HFFc6 (cell line): ENCODE measurements at regions not wholly inside any gene's neighbourhood (a gene's known extent, or its start where the extent isn't known, plus 50 kb on each side); places are given as distances from the start of the nearest gene placed in this dataset.

Experiments
- DNase-seq: peaks from one replicate; pipeline ENCODE4 v3.0.0-alpha.2; 2018
- H3K27ac Mint-ChIP-seq: 2 replicates; pipeline ENCODE4 v1.8.0; 2020; ENCODE audit warnings: mild to moderate bottlenecking, mixed read lengths
- H3K27me3 Mint-ChIP-seq: 2 replicates; pipeline ENCODE4 v1.8.0; 2021; ENCODE audit warnings: mild to moderate bottlenecking, moderate library complexity, mixed read lengths; ENCODE audit not compliant: insufficient read depth
- H3K36me3 Mint-ChIP-seq: 2 replicates; pipeline ENCODE4 v1.8.0; 2021; ENCODE audit warnings: low read depth, mixed read lengths
- H3K4me1 Mint-ChIP-seq: 2 replicates; pipeline ENCODE4 v1.8.0; 2020; ENCODE audit warnings: low read depth, mixed read lengths
- H3K4me3 Mint-ChIP-seq: 2 replicates; pipeline ENCODE4 v1.8.0; 2020; ENCODE audit warnings: mild to moderate bottlenecking, moderate library complexity, mixed read lengths
- H3K9me3 Mint-ChIP-seq: 2 replicates; pipeline ENCODE4 v1.8.0; 2020; ENCODE audit warnings: mild to moderate bottlenecking, mixed read lengths
- TF ChIP-seq, protein P1 (sequence below): fragments of 200-600 bp; sonication (generic); IDR thresholded peaks from 2 replicates; pipeline ENCODE4 v1.5.0; 2021; ENCODE audit warnings: antibody characterized with exemption, mild to moderate bottlenecking

- H3K27ac Mint-ChIP-seq = no peak overlapping the region
- no peaks in the 10 kb centered on the region for H3K9me3 Mint-ChIP-seq
- H3K4me3 Mint-ChIP-seq = no peak overlapping the region
- H3K27me3 Mint-ChIP-seq = peaks cover 3% of the 10 kb centered on the region
- no peaks in the 10 kb centered on the region for H3K36me3 Mint-ChIP-seq
- DNase-seq = no peak
- TF ChIP-seq, protein P1, sequence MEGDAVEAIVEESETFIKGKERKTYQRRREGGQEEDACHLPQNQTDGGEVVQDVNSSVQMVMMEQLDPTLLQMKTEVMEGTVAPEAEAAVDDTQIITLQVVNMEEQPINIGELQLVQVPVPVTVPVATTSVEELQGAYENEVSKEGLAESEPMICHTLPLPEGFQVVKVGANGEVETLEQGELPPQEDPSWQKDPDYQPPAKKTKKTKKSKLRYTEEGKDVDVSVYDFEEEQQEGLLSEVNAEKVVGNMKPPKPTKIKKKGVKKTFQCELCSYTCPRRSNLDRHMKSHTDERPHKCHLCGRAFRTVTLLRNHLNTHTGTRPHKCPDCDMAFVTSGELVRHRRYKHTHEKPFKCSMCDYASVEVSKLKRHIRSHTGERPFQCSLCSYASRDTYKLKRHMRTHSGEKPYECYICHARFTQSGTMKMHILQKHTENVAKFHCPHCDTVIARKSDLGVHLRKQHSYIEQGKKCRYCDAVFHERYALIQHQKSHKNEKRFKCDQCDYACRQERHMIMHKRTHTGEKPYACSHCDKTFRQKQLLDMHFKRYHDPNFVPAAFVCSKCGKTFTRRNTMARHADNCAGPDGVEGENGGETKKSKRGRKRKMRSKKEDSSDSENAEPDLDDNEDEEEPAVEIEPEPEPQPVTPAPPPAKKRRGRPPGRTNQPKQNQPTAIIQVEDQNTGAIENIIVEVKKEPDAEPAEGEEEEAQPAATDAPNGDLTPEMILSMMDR = no peak
- peaks cover 21% of the 10 kb centered on the region for H3K4me1 Mint-ChIP-seq
Observed at GRCh38 chr7:41470081-41470480, 232.8 kb downstream of the INHBA start.

GRCh38 chr7:41467596-41467995, 235.3 kb downstream of the INHBA start:
- peaks cover 3% of the 10 kb centered on the region for H3K27me3 Mint-ChIP-seq
- no peaks in the 10 kb centered on the region for H3K36me3 Mint-ChIP-seq
- TF ChIP-seq, protein P1 = no peak
- no peak for DNase-seq
- no peak overlapping the region for H3K4me3 Mint-ChIP-seq
- H3K9me3 Mint-ChIP-seq = no peaks in the 10 kb centered on the region
- H3K27ac Mint-ChIP-seq = no peak overlapping the region
- peaks cover 15% of the 10 kb centered on the region for H3K4me1 Mint-ChIP-seq

- TF ChIP-seq, protein P1 = no peak
- no peak for DNase-seq
- no peaks in the 10 kb centered on the region for H3K36me3 Mint-ChIP-seq
Observed at GRCh38 chr7:41466760-41467384, 236.0 kb downstream of the INHBA start.

GRCh38 chr7:41465571-41465970, 237.3 kb downstream of the INHBA start:
- Mint-ChIP-seq H3K9me3 (no peaks in the 10 kb centered on the region), H3K27ac (no peak overlapping the region)
- TF ChIP-seq, protein P1 = no peak

More at GRCh38 chr7:41466760-41467384, 236.0 kb downstream of the INHBA start:
- H3K27me3 Mint-ChIP-seq = peaks cover 3% of the 10 kb centered on the region
- H3K9me3 Mint-ChIP-seq = no peaks in the 10 kb centered on the region
- peaks cover 8% of the 10 kb centered on the region for H3K4me1 Mint-ChIP-seq
- no peak overlapping the region for H3K4me3 Mint-ChIP-seq
- no peak overlapping the region for H3K27ac Mint-ChIP-seq

DNA sequence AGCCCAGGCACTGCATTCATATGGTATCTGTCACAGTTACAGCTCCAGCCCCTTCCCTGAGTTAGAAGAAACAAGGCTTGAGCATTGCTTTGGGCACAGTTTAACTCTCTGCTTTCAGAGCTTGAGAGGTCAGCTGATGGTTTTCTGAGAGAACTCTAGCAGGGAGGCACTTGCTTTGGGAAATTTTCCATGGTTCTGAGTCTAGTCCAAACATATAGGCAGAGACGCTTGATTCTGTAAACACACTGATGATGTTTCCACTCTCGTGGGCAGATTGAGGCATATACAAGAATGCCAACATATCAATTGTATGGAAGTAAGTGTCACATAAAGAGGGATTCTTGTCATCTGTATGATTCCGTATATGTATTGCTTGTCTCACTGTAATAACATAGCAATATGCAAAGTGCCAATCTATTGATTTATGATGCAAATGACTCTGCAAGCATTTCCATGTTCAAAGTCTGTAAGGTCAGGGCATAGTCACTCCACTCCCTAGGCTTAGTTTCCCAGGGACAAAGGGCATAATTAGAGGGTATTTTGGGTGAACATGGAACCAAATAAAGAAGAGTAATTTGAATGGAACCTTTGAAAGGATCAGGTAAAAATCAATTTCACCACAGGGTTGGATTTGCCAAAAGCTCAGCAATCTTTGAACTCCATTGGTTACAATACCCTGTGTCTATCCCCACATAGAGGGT, 239.0 kb downstream of the INHBA start:
- H3K27me3 Mint-ChIP-seq = peaks cover 3% of the 10 kb centered on the region
- H3K4me3 Mint-ChIP-seq = no peak overlapping the region
- H3K36me3 Mint-ChIP-seq = no peaks in the 10 kb centered on the region
- TF ChIP-seq, protein P1 = no peak
- no peak overlapping the region for H3K27ac Mint-ChIP-seq
- no peaks in the 10 kb centered on the region for H3K4me1 Mint-ChIP-seq
- no peaks in the 10 kb centered on the region for H3K9me3 Mint-ChIP-seq
- DNase-seq = no peak

More at GRCh38 chr7:41465571-41465970, 237.3 kb downstream of the INHBA start:
- peaks cover 3% of the 10 kb centered on the region for H3K27me3 Mint-ChIP-seq
- no peaks in the 10 kb centered on the region for H3K36me3 Mint-ChIP-seq
- no peaks in the 10 kb centered on the region for H3K4me1 Mint-ChIP-seq
- no peak overlapping the region for H3K4me3 Mint-ChIP-seq
- no peak for DNase-seq
